ENCODE measurements at regions not wholly inside any gene's neighbourhood (a gene's known extent, or its start where the extent isn't known, plus 50 kb on each side); places are given as distances from the start of the nearest gene placed in this dataset.
A peak's percentile ranks its signal among the peaks of the same experiment; 100 is the strongest.
"Not testable (repeated sequence)": the region's sequence is repeated elsewhere in the genome, so short reads cannot be mapped to it uniquely, and the experiment has no call there.

DNA sequence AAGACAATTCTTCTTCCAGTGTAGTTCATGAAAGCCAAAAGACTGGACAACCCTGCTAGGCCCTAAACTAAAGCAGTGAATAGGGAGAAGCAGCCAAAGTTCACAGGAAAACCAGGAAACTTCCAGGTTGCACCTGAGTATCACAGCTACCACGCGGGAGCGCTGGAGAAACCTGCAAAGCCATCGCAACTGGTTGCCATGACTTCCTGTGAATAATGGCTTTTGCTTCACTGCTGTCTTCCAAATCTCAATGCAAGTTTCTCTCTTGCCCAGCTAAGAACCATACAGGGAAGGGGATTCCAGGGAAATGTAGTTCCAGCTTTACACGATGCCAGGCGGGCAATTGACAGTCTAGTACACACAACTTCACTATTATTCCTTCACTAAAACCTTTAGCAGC lies 114.1 kb downstream of the GXYLT1 start:
- no peak for DNase-seq

DNA sequence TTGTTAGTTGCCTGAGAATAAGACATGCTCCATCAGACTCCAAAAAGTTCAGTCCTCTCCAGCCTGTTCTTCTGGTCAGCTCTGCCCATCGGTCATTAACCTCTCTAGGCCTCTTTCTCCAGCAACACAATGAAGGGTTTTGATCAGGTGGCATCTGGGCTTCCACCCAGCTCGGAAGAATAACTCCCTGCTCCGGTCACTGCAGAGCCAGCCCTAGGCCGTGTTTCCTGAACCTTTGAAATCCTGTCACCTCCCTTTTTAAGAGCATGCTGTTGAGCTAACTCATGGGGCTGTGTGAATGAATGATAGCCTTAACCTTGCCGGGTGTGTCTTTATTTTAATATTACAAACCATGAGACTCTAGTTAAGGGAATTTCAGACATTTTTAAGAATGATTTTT lies 117.1 kb downstream of the GXYLT1 start:
- DNase-seq, result no peak

DNA sequence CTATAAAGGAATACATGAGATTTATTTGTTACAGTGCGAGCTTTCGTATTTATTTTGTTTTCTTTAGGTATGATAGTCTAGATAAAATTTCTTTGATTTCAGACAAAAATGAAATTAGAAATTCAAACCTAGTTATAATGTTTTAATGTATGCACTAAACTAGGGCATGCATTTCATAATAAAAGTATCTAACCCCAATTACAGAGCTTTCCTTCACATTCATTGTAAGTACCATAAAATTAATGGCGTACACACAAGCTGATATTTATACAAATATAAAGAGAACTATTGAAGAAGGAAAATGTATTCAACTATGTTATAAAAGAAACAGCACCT lies 120.2 kb downstream of the GXYLT1 start:
- no peak for DNase-seq

DNA sequence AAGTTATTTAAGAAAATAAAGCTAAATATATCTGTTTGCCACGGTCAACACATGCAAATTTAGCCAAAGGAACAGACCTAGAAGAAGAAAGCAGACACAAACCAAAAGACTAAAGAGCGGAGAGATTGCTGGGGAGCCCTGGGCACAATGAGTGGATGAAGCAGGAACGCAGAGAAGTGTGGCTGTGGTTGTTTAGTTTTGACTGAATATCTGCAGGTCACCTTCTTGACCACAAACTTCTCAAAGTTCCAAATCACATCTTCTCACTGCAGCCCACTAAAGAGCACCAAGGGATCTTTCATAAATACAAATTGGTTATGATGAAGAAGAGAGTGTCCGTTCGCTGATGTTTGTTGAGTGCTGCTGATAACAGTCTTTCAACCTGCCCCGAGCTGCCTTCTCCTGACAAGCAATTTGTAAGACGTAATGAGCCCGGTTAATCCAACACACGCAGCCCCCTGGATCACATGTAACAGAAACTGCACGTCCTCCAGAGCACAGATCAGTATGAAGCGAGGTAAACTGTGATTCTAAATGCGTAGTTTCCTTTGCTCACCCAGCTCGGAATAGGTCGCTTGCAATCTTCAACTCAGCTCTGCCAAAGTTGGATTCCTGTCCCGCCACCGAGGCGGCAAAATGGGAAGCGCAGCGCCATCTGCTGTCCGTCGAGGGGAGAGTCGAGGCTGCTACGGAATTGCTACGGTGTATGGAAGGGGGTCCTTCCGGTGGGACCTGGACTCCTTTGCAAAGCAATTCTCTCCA lies 120.8 kb downstream of the GXYLT1 start:
- no peak for DNase-seq

DNA sequence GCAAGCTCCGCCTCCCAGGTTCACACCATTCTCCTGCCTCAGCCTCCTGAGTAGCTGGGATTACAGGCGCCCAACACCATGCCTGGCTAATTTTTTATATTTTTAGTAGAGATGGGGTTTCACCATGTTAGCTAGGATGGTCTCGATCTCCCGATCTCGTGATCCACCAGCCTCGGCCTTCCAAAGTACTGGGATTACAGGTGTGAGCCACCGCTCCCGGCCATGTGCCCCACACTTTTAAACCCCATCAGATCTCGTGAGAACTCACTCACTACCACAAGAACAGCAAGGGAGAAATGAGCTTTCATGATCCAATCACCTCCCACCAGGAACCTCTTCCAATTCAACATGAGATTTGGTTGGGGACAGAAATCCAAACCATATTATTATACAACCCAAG lies 122.7 kb downstream of the GXYLT1 start:
- not testable (repeated sequence) for DNase-seq

DNA sequence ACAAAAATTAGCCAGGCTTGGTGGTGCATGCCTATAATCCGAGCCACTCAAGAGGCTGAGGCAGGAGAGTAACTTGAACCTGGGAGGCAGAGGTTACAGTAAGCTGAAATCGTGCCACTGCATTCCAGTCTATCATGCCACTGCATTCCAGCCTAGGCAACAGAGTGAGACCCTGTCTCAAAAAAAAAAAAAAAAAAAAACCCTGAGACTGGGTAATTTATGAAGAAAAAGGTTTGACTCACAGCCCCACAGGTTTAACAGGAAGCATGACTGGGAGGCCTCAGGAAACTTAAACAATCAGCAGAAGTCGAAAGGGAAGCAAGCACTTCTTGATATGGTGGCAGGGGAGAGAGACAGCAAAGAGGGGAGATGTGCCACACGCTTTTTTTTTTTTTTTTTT lies 123.2 kb downstream of the GXYLT1 start:
- DNase-seq, result no peak

DNA sequence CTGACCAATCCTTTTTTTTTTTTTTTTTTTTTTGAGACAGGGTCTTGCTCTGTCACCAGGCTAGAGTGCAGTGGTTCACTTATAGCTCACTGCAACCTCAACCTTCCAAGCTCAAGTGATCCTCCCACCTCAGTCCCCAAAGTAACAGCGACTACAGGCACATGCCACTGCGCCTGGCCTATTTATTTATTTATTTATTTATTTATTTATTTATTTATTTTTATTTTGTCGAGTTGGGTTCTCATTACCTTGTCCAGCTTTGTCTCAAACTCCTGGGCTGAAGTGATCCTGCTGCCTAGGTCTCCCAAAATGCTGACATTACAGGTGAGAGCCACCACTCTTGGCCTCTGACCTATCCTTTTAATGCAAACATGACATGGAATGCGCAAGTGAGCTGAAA lies 124.4 kb downstream of the GXYLT1 start:
- DNase-seq, result no peak

DNA sequence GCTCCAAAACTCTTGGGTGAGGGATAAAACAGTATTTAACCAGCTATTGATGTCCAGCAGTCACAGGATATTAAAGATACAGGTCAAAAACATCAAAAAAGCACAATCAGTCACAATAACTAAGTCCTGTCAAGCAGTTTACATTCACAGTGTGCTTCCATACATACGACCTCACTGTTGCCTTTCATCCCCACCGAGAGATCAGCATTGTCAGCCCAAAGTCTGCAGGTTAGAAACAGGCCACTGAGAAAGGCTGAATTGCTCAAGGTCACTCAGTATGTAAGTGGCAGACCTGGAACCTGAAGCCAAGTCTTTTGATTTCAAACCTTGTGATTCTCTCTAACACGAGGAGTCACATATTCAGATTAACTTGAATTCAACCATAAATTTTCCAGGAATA lies 124.9 kb downstream of the GXYLT1 start:
- DNase-seq, result no peak

DNA sequence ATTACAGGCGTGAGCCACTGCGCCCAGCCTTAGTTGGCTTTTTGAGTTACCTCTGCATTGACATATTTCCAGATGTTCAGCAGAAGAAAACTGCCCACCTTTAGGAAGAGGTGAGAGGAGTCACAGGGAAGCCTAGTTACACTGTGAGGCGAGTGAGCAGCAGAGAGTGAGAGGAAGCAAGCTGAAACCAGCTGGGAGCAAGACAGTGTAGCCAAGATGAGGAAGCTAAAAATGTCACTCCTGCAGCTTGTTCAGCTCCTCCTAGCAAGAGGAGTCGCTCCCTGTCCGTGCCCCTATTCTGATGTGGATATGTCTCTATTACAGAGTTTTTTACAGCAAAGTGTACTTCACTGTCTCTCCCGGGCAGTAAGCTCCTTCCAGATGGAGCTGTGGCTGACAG lies 127.6 kb downstream of the GXYLT1 start:
- no peak for DNase-seq

DNA sequence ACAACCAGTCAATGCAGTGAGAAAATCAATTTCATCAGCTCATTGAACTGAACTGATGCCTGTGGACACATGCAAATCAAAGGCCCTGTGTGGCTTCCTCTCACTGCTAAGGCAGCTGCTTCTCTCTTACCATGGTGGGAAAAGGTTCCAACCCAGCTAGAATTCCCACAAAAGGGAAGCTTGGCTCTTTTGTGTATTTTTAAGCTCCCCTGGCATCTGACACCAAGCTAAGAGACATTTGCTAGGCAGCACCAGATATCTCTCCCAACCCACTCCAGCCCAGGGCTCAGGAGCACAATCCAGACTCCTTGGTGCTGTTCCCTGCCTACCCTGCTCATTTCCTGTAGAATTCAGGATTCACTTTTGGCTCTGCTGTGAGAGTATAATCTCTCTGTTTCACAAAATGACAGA lies 129.6 kb downstream of the GXYLT1 start:
- no peak for DNase-seq

DNA sequence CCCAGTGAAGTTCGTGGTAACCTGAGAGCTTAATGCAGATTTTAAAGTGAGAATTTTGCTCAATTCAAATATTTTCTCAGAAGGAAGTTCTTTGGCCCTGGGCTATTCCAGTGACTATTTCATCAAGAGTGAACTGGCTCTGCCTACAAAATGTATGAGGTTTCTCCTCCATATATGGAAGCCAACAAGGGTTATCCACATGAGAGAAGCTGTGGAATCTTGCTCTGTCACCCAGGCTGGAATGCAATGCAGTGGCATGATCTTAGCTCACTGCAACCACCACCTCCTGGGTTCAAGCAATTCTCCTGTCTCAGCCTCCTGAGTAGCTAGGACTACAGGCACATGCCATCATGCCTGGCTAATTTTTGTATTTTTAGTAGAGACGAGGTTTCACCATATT lies 132.2 kb downstream of the GXYLT1 start:
- not testable (repeated sequence) for DNase-seq

DNA sequence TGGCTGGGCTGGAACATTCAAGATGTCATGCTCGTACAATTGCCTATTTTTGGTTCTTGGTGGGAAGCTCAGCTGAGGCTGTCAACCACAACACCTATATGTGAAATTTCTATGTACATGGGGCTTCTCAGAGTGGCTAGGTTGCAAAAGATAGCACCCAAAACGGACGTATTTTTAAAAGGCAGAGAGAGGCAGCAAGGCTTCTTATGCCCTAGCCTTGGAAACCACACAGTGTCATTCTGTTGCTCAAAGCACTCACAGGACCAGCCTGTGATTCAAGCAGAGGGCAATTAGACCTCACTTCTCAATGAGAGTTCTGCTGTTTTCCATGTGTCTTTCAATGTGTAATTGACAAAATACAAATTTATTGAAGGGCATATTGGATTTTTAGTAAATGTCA lies 134.0 kb downstream of the GXYLT1 start:
- no peak for DNase-seq

DNA sequence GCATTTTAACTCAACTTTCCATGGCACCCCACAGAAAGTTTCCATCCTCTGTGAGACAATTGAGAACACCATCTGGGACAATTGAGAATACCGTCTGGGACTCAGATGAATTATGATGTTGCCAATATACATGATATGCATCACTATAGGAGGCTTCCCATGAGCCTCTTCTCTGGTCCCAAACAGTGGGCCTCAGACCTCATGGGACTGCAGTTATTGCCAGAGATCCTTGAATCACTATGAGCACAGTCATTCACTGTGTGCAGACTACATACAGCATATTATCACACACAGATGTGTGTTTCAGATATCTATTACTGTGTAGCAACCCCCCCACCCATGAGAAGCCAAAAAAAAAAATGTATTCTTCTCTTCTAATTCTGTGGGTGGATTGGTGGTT lies 134.4 kb downstream of the GXYLT1 start:
- DNase-seq, result no peak

DNA sequence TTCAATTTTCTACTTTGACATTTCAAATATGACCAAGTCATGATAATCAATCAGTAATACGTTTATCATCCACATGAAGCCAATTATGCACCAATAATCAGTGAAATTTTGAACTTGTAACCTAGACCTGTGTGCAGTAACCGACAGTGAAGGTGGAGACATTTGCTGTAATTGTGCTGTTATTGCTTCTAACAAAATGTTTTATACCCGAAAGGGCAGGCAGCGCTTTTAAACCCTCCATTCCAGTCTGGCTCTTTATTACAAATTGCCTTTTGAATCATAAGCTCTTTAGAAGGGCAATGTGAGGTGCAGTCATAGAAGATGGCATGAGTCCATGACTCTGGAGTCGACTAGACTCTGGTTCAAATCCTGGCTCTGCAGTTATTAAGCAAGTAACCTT lies 135.7 kb downstream of the GXYLT1 start:
- no peak for DNase-seq

DNA sequence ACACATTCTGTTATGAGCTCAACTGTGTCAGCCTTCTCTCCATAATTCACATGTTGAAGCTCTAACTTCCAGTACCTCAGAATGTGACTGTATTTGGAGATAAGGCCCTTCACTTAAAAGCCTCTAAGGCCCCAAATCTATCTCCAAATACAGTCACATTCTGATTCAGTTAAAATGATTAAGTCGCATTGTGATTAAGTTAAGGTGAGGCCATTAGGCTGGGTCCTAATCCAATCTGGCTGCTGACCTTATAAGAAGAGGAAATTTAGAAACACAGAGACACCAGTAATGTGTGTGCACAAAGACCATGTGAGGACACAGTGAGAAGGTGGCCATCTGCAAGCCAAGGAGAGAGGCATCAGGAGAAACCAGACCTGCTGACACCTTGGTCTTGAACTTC lies 141.6 kb downstream of the GXYLT1 start:
- no peak for DNase-seq

DNA sequence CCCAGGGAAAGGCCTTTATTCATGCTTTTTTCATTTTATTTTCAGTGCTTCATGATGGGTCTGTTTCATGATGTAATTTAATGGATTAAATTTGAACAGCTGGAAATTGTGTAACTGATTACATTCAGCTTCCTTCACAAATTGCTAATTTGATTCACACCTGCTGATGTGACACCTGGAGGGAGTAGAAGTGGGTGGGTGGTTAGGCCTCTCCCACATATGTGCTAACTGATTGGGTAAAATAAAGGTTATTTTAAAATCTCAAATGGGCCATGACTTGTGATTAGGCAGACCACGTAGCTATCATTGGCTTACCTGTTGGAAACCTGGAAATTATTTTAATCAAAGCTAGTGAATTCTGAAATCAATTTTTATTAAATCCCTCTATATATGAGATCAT lies 142.1 kb downstream of the GXYLT1 start:
- no peak for DNase-seq

DNA sequence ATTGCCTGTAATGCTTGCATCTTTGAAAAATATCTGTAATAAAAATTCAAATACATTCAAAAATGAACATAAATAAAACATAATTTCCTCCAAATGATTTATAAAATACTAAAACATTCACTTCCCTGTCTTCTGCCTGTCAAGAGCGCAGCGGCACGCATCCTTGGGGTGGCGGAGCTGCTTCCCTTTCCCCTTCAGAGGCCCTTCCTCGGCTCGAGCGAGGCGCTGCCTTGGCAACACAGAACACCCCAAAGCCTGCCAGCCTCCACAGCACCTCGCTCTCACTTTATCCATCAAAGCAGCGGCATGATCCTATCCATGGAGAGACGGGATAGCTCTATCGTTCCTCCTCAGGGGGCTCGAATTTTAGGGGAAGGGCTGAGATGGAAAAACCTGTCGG lies 146.2 kb downstream of the GXYLT1 start:
- no peak for DNase-seq

DNA sequence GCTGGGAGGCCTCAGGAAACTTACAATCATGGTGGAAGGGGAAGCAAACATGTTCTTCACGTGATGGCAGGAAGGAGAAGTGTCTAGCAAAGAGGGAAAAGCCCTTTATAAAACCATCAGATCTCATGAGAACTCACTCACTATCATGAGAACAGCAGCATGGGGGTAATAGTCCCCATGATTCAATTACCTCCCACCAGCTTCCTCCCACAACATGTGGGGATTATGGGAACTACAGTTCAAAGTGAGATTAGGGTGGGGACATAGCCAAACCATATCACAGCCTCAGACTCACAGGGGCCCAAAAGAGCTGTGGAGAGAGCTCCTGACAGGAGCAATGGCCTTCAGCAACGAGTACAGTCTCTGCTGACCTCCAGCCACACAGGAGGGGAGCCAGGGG lies 151.4 kb downstream of the GXYLT1 start:
- no peak for DNase-seq

DNA sequence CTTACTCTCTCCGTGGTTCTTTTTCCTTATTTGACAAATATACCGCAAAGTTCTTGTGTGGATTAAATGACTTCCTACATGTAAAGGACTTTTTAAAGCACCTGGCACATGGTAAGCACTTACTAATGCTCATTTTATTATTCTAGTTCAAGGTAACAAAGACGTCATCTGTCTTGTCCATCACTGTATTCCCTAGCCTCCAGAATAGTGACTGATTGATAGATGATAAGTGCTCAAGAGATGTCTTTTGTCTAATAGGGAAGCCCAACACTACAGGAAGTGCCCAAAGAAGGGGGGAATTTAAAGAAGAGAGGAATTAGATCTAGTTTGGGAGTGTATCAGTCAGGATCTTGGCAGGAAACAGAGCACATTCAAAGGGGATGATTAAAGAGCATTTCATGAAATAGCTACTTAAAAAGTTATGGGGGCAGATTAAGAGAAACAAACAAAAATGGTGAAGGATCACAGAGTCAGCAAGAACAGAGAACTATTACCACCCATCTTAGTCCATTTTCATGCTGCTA lies 151.9 kb downstream of the GXYLT1 start:
- DNase-seq, result no peak

DNA sequence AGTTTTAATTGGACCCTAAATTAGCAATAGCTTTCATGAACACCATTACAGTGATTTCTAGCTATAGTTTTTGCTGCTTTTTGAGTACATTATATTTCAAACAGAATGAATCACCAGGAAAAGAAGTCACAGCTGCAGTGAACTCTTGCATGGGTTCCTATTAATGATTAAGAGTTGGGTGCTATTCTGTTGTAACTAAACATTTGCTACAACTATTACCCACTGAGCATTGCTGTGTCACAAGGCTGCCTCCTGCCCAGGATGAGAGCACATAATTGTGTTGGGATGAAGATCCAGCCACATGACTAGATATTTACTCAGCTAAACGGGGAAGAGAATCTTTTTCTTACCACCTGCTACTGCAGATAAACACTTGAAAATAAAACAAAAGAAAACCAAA lies 152.7 kb downstream of the GXYLT1 start:
- no peak for DNase-seq

DNA sequence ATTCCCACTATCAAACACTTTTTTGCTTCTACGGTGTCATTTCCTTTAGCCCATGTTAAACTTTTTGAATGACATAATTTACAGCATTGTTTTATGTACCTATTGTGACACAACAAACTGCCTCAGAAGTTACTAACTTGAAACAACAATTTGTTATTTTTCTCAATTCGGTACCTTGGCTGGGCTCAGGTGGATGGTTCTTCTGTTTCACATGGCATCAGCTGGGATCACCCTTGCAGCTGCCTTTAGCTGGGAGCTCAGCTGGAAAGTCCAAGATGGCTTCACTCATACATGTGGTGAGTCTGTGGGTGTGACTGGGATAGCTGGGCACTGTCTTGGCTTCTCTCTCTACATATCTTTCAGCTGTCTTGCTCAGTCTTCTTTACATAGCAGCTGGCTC lies 156.0 kb downstream of the GXYLT1 start:
- no peak for DNase-seq

DNA sequence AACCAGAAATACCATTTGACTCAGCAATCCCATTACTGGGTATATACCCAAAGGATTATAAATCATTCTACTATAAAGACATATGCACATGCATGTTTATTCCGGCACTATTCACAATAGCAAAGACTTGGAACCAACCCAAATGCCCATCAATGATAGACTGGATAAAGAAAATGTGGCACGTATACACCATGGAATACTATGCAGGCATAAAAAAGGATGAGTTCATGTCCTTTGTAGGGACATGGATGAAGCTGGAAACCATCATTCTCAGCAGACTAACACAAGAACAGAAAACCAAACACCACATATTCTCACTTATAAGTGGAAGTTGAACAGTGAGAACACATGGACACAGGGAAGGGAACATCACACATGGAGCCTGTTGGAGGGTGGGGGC lies 158.2 kb downstream of the GXYLT1 start:
- not testable (repeated sequence) for DNase-seq

DNA sequence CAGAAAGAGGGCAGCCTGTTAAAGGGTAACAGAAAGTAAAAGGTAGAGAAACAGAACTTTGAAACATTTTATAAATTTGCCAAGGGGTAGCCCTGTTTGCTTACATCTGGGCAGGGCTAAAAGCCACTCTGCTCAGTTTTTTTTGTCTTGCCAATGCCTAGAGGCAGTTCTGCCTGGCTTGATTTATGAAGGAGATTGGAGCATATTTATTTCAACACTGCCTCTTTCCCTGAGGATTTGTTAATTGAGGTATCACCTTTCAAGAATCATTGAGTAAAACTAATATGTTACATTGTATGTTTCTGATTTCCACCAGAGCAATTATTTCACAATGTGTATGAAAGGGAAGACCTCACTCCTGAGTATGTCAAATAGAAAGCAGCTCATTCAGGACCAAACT lies 160.8 kb downstream of the GXYLT1 start:
- DNase-seq, result peak; percentile 78

DNA sequence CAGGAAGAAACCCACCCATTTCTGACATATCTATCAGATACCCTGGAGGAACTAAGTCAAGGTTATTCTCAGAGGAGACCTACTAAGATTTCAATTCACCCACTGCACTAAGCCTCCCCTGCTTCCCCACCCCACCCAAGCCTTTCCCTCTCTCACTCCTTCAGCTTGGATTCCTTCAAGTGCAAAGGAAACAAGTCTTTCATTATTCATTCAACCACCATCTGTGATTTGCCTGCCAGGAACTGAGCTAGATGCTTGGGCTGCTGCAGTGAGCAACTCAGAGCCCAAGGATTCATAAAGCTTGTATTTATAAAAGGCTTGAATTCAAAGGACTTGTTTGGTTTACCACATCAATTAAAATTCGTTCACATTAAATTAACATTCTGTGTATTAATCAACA lies 161.3 kb downstream of the GXYLT1 start:
- peak; percentile 32 for DNase-seq

DNA sequence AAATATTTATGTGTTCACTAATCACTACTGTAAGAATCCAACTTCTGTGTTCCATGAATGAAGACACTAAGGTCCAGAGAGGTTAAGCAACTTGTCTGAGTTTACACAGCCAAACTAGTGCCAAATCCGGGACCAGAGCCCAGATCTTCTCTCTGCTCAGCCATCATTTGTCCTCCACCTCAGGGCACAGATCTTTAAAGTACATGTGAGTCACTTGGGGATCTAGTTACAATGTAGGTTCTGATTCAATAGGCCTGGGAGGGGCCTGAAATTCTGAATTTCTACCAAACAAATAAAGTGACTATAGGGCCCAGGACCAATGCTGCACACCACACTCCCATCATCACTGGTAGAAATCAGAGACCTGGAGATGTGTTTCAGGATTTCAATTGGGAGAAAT lies 162.9 kb downstream of the GXYLT1 start:
- no peak for DNase-seq

Data from DMS79 treated with DMSO at 0.1 percent for 48 hours (cell line).